ENCODE measurements at regions not wholly inside any gene's neighbourhood (a gene's known extent, or its start where the extent isn't known, plus 50 kb on each side); places are given as distances from the start of the nearest gene placed in this dataset.

DNA sequence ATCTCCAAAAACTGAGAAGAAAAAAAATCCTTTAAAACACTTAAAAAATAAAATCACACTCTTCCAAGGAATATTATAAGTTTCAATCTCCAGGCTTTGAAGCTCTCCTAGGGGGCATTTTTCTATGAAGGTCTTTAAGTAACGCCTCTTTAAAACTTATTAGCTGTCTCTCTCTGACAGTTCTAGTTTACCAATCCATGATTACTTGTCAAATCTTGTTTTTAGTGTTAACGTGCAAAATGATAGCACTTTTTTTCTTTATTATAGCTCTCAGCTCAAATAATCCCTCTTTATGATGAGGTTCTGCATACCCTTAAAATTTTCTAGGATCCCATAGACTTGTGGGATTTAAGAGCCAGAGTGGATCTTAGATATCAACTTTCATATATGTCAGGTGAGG lies 369.0 kb downstream of the DOK5 start:
- DNase-seq = no peak
- Histone ChIP-seq H3K4me1 (ENCODE audit: control insufficient read depth, insufficient read depth, low read length) (no peaks in the 10 kb centered on the region), H3K9me3 (ENCODE audit: control insufficient read depth, low read length) (no peaks in the 10 kb centered on the region), H3K27me3 (ENCODE audit: control insufficient read depth, insufficient read depth, low read length, poor library complexity, severe bottlenecking) (peaks cover 39% of the 10 kb centered on the region), H3K27ac (ENCODE audit: low read depth, low read length) (no peak overlapping the region), H3K36me3 (ENCODE audit: control insufficient read depth, insufficient read depth, low read length) (no peaks in the 10 kb centered on the region), H3K4me3 (ENCODE audit: low read length) (no peak overlapping the region), H3K9ac (ENCODE audit: extremely low read depth, low read length, poor library complexity, severe bottlenecking) (no peak overlapping the region)
- 78 to 89% methylated on average over 2 of the region's 2 CpGs for WGBS, 2 experiments (ENCODE audit: insufficient coverage in 1 of 2, insufficient read length in 1 of 2)
- Mint-ChIP-seq H3K27me3 (ENCODE audit: insufficient read depth) (peaks cover 75% of the 10 kb centered on the region), H3K4me1 (peaks cover 29% of the 10 kb centered on the region), H3K36me3 (ENCODE audit: low read depth) (no peaks in the 10 kb centered on the region), H3K27ac (no peak overlapping the region), H3K9me3 (no peaks in the 10 kb centered on the region), H3K4me3 (no peak overlapping the region)
- TF ChIP-seq, protein P1, sequence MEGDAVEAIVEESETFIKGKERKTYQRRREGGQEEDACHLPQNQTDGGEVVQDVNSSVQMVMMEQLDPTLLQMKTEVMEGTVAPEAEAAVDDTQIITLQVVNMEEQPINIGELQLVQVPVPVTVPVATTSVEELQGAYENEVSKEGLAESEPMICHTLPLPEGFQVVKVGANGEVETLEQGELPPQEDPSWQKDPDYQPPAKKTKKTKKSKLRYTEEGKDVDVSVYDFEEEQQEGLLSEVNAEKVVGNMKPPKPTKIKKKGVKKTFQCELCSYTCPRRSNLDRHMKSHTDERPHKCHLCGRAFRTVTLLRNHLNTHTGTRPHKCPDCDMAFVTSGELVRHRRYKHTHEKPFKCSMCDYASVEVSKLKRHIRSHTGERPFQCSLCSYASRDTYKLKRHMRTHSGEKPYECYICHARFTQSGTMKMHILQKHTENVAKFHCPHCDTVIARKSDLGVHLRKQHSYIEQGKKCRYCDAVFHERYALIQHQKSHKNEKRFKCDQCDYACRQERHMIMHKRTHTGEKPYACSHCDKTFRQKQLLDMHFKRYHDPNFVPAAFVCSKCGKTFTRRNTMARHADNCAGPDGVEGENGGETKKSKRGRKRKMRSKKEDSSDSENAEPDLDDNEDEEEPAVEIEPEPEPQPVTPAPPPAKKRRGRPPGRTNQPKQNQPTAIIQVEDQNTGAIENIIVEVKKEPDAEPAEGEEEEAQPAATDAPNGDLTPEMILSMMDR (conservative IDR thresholded peaks at IDR 0.05) = no peak

DNA sequence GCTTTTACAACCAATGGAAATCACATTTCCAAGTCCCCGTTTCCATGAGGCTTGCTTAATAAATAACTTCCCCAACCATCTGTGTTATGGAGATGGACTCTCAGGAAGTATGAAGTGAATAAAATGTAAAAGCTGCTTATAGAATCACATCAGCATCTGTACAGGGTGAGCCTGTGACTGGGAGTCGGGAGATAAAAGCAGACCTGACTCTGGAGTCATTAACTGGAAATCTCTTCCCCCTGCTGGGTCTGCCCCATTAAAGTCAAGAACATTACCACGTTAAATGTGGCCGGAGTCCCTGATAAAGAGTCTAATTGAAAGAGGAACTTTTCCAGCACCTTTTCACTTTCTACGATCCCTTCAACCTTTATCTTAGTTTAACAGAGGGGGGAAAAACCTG lies 368.5 kb downstream of the DOK5 start:
- Mint-ChIP-seq H3K27me3 (ENCODE audit: insufficient read depth) (peaks cover 79% of the 10 kb centered on the region), H3K4me3 (no peak overlapping the region), H3K36me3 (ENCODE audit: low read depth) (no peaks in the 10 kb centered on the region), H3K4me1 (peaks cover 26% of the 10 kb centered on the region), H3K27ac (no peak overlapping the region), H3K9me3 (no peaks in the 10 kb centered on the region)
- 33 to 67% methylated on average over 1 to 5 of the region's 5 CpGs for WGBS, 2 experiments (ENCODE audit: insufficient coverage in 1 of 2, insufficient read length in 1 of 2)
- Histone ChIP-seq H3K9me3 (ENCODE audit: control insufficient read depth, low read length) (no peaks in the 10 kb centered on the region), H3K27ac (ENCODE audit: low read depth, low read length) (no peak overlapping the region), H3K4me3 (ENCODE audit: low read length) (no peak overlapping the region), H3K27me3 (ENCODE audit: control insufficient read depth, insufficient read depth, low read length, poor library complexity, severe bottlenecking) (peaks cover 39% of the 10 kb centered on the region), H3K36me3 (ENCODE audit: control insufficient read depth, insufficient read depth, low read length) (no peaks in the 10 kb centered on the region), H3K4me1 (ENCODE audit: control insufficient read depth, insufficient read depth, low read length) (no peaks in the 10 kb centered on the region), H3K9ac (ENCODE audit: extremely low read depth, low read length, poor library complexity, severe bottlenecking) (no peak overlapping the region)
- DNase-seq = no peak
- TF ChIP-seq, protein P1 (conservative IDR thresholded peaks at IDR 0.05) = no peak

DNA sequence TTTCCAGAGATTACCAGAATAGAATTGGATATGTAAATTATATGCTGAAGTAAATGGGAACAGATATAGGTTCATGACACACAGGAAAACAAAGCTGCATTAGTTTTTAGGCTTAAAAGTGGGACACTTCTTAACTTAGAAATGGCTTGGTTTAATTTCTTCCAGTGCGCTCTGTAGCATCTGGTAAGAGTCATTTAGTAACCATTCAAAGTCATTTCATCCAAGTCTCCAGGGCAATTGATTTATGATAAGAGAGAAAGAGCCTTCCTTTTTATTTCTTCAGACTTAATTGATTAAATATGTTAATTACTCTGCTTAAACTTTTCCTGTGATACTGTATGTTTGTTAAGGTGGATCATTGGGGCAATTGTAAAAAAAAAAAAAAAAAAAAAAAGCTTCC lies 368.0 kb downstream of the DOK5 start:
- no peaks in the 10 kb centered on the region for H3K36me3 Mint-ChIP-seq (ENCODE audit: low read depth)
- Histone ChIP-seq H3K4me3 (ENCODE audit: low read length) (no peak overlapping the region), H3K27me3 (ENCODE audit: control insufficient read depth, insufficient read depth, low read length, poor library complexity, severe bottlenecking) (peaks cover 39% of the 10 kb centered on the region), H3K27ac (ENCODE audit: low read depth, low read length) (no peak overlapping the region), H3K4me1 (ENCODE audit: control insufficient read depth, insufficient read depth, low read length) (no peaks in the 10 kb centered on the region), H3K36me3 (ENCODE audit: control insufficient read depth, insufficient read depth, low read length) (no peaks in the 10 kb centered on the region), H3K9me3 (ENCODE audit: control insufficient read depth, low read length) (no peaks in the 10 kb centered on the region), H3K9ac (ENCODE audit: extremely low read depth, low read length, poor library complexity, severe bottlenecking) (no peak overlapping the region)
- H3K27me3 Mint-ChIP-seq (ENCODE audit: insufficient read depth) = peaks cover 80% of the 10 kb centered on the region
- no peaks in the 10 kb centered on the region for H3K9me3 Mint-ChIP-seq
- peaks cover 23% of the 10 kb centered on the region for H3K4me1 Mint-ChIP-seq
- H3K27ac Mint-ChIP-seq = no peak overlapping the region
- TF ChIP-seq, protein P1 (conservative IDR thresholded peaks at IDR 0.05) = no peak
- 100% methylated on average over 1 of the region's 1 CpG; no CpG with 5 or more reads in 1 of the 2 experiments for WGBS, 2 experiments (ENCODE audit: insufficient coverage in 1 of 2, insufficient read length in 1 of 2)
- no peak overlapping the region for H3K4me3 Mint-ChIP-seq
- no peak for DNase-seq

All from endodermal cell (in vitro differentiated cells).